Uterus (tissue), 3 donors: ENCODE measurements at regions not wholly inside any gene's neighbourhood (a gene's known extent, or its start where the extent isn't known, plus 50 kb on each side); places are given as distances from the start of the nearest gene placed in this dataset.

ENCODE experiments used
- DNase-seq, 2 donors: peaks; one replicate each; pipeline ENCODE4 v3.0.0-alpha.2; 2019 to 2020
- H3K27ac ChIP-seq, 2 donors: fragments of 200-600 bp; sonication (generic); 1 replicate in 1 of 2; 2 replicates in 1 of 2; pipeline ENCODE4 v1.5.1; 2016 to 2018
- H3K27me3 ChIP-seq, 2 donors: fragments of 200-600 bp; sonication (generic); one replicate each; pipeline ENCODE4 v1.5.1; 2018 to 2019; ENCODE audit warnings: control low read depth in 1 of 2
- H3K36me3 ChIP-seq, 2 donors: fragments of 200-600 bp; sonication (generic); one replicate each; pipeline ENCODE4 v1.5.1; 2019; ENCODE audit warnings: control low read depth in 1 of 2
- H3K4me1 ChIP-seq, 2 donors: fragments of 200-600 bp; sonication (generic); one replicate each; pipeline ENCODE4 v1.5.1; 2018 to 2019; ENCODE audit warnings: control low read depth in 1 of 2
- H3K4me3 ChIP-seq, 2 donors: fragments of 200-600 bp; sonication (generic); 1 replicate in 1 of 2; 2 replicates in 1 of 2; pipeline ENCODE4 v1.5.1; 2018 to 2019; ENCODE audit warnings: mild to moderate bottlenecking in 1 of 2
- H3K9me3 ChIP-seq, 2 donors: fragments of 200-600 bp; sonication (generic); one replicate each; pipeline ENCODE4 v1.5.1; 2019; ENCODE audit warnings: control low read depth in 1 of 2
- CTCF ChIP-seq, 4 experiments: fragments of 200-600 bp in 2 of 4; fragments of 450-650 bp in 2 of 4; sonication (generic) in 2 of 4; IDR thresholded peaks; one replicate each; pipeline ENCODE4 v1.5.1; 2016 to 2019; ENCODE audit warnings: antibody characterized with exemption in 4 of 4, mild to moderate bottlenecking in 2 of 4, moderate library complexity in 1 of 4
- POLR2A ChIP-seq, 2 donors: fragments of 450-650 bp; IDR thresholded peaks; one replicate each; pipeline ENCODE4 v1.6.1; 2016; ENCODE audit warnings: antibody characterized with exemption in 2 of 2, mild to moderate bottlenecking in 1 of 2, moderate library complexity in 1 of 2
- intact Hi-C: fragments of 100-400 bp; cut with DNase I; formaldehyde crosslinking; loops from one replicate; pipeline ENCODE4 v1.15.1; 2023; ENCODE audit warnings: low total_unique reads
- donor health status: DM: yes; HTN: yes; CAD: no.

- no peak for DNase-seq
- H3K27me3 ChIP-seq = no peaks in the 10 kb centered on the region
These were observed 359.3 kb downstream of the HGF start for GRCh38 chr7:81410471-81411117.

GRCh38 chr7:81408728-81409127, 361.1 kb downstream of the HGF start:
- intact Hi-C loops = no loop called here
- DNase-seq = no peak
- no peak overlapping the region for H3K27ac ChIP-seq
- no peaks in the 10 kb centered on the region for H3K9me3 ChIP-seq
- no peak for TF ChIP-seq POLR2A (IDR thresholded peaks at IDR 0.05)
- TF ChIP-seq CTCF (IDR thresholded peaks at IDR 0.05) = no peak
- no peaks in the 10 kb centered on the region for H3K36me3 ChIP-seq
- H3K4me1 ChIP-seq = no peaks in the 10 kb centered on the region
- H3K27me3 ChIP-seq = no peaks in the 10 kb centered on the region
- no peak overlapping the region for H3K4me3 ChIP-seq

More at GRCh38 chr7:81410471-81411117, 359.3 kb downstream of the HGF start:
- H3K4me3 ChIP-seq = no peak overlapping the region
- H3K4me1 ChIP-seq = no peaks in the 10 kb centered on the region
- H3K9me3 ChIP-seq = no peaks in the 10 kb centered on the region
- TF ChIP-seq CTCF (IDR thresholded peaks at IDR 0.05) (no peak), POLR2A (IDR thresholded peaks at IDR 0.05) (no peak)
- no peak overlapping the region for H3K27ac ChIP-seq
- no peaks in the 10 kb centered on the region for H3K36me3 ChIP-seq
- intact Hi-C loops = no loop called here

GRCh38 chr7:81407094-81407493, 362.8 kb downstream of the HGF start:
- Histone ChIP-seq H3K27me3 (no peaks in the 10 kb centered on the region), H3K27ac (no peak overlapping the region), H3K36me3 (no peaks in the 10 kb centered on the region), H3K4me3 (no peak overlapping the region), H3K4me1 (no peaks in the 10 kb centered on the region), H3K9me3 (no peaks in the 10 kb centered on the region)
- intact Hi-C loops = no loop called here
- TF ChIP-seq CTCF (IDR thresholded peaks at IDR 0.05) = no peak
- no peak for TF ChIP-seq POLR2A (IDR thresholded peaks at IDR 0.05)
- DNase-seq = no peak

GRCh38 chr7:81404669-81405068, 365.2 kb downstream of the HGF start:
- H3K4me3 ChIP-seq = no peak overlapping the region
- H3K27ac ChIP-seq = no peak overlapping the region
- H3K27me3 ChIP-seq = no peaks in the 10 kb centered on the region
- no peak for DNase-seq
- H3K36me3 ChIP-seq = no peaks in the 10 kb centered on the region
- TF ChIP-seq POLR2A (IDR thresholded peaks at IDR 0.05) (no peak), CTCF (IDR thresholded peaks at IDR 0.05) (no peak)
- no peaks in the 10 kb centered on the region for H3K9me3 ChIP-seq
- intact Hi-C loops = no loop called here
- no peaks in the 10 kb centered on the region for H3K4me1 ChIP-seq

GRCh38 chr7:81402227-81402626, 367.6 kb downstream of the HGF start:
- DNase-seq = no peak
- no peak overlapping the region for H3K4me3 ChIP-seq
- intact Hi-C loops = no loop called here
- no peaks in the 10 kb centered on the region for H3K36me3 ChIP-seq
- H3K27me3 ChIP-seq = no peaks in the 10 kb centered on the region
- H3K9me3 ChIP-seq = no peaks in the 10 kb centered on the region
- H3K27ac ChIP-seq = no peak overlapping the region
- no peak for TF ChIP-seq CTCF (IDR thresholded peaks at IDR 0.05)
- TF ChIP-seq POLR2A (IDR thresholded peaks at IDR 0.05) = no peak
- H3K4me1 ChIP-seq = no peaks in the 10 kb centered on the region
